ENCODE measurements at regions not wholly inside any gene's neighbourhood (a gene's known extent, or its start where the extent isn't known, plus 50 kb on each side); places are given as distances from the start of the nearest gene placed in this dataset.

- TF ChIP-seq ZNF646 (CRISPR knock-in tag; IDR thresholded peaks at IDR 0.05) (no peak; the same call in 1 of the 2 replicates), NFIC (IDR thresholded peaks at IDR 0.05; ENCODE audit: low read length) (peak; percentile 74; the same call in 1 of the 2 replicates), FOSL1 (CRISPR knock-in tag; IDR thresholded peaks at IDR 0.05; ENCODE audit: borderline replicate concordance) (peak; percentile 86), ZNF878 (CRISPR knock-in tag; IDR thresholded peaks at IDR 0.05) (peak; percentile 89; the same call in 1 of the 2 replicates), IKZF5 (CRISPR knock-in tag; IDR thresholded peaks at IDR 0.05) (peak; percentile 56; the same call in 1 of the 2 replicates), PBX3 (CRISPR knock-in tag; IDR thresholded peaks at IDR 0.05; ENCODE audit: borderline replicate concordance) (no peak), ZNF713 (CRISPR knock-in tag; IDR thresholded peaks at IDR 0.05) (no peak), HOXA7 (CRISPR knock-in tag; IDR thresholded peaks at IDR 0.05) (no peak), ADNP (CRISPR knock-in tag; IDR thresholded peaks at IDR 0.05) (no peak; the same call in 1 of the 2 replicates), TBX3 (IDR thresholded peaks at IDR 0.05; ENCODE audit: borderline replicate concordance) (peak; percentile 91), ZBTB2 (CRISPR knock-in tag; IDR thresholded peaks at IDR 0.05; ENCODE audit: low read depth) (no peak), MYC (CRISPR knock-in tag; IDR thresholded peaks at IDR 0.05; ENCODE audit: borderline replicate concordance) (peak; percentile 46; the same call in 1 of the 2 replicates), ZNF816 (CRISPR knock-in tag; IDR thresholded peaks at IDR 0.05; ENCODE audit: borderline replicate concordance) (no peak), FOXO1 (CRISPR knock-in tag; IDR thresholded peaks at IDR 0.05) (peak; percentile 67; the same call in 1 of the 2 replicates), SOX5 (CRISPR knock-in tag; IDR thresholded peaks at IDR 0.05; ENCODE audit: borderline replicate concordance) (peak; percentile 99), CBX5 (CRISPR knock-in tag; IDR thresholded peaks at IDR 0.05; ENCODE audit: borderline replicate concordance) (no peak; the same call in 1 of the 2 replicates), PITX1 (CRISPR knock-in tag; IDR thresholded peaks at IDR 0.05) (peak; percentile 75; the same call in 1 of the 2 replicates)
Measured at GRCh38 chr1:228860911-228861831, 125.9 kb downstream of the RHOU start (continued).

Measured in HepG2 (cell line).